IPS-15b (cell line): ENCODE measurements at regions not wholly inside any gene's neighbourhood (a gene's known extent, or its start where the extent isn't known, plus 50 kb on each side); places are given as distances from the start of the nearest gene placed in this dataset.
"Not testable (repeated sequence)": the region's sequence is repeated elsewhere in the genome, so short reads cannot be mapped to it uniquely, and the experiment has no call there.

Source experiments
- H3K27me3 ChIP-seq: one replicate; pipeline ENCODE4 v1.6.1; 2013; ENCODE audit warnings: low read length; ENCODE audit not compliant: control insufficient read depth, insufficient read depth
- H3K36me3 ChIP-seq: one replicate; pipeline ENCODE4 v1.6.1; 2013; ENCODE audit warnings: low read length; ENCODE audit not compliant: control insufficient read depth, insufficient read depth
- H3K4me1 ChIP-seq: one replicate; pipeline ENCODE4 v1.6.1; 2013; ENCODE audit warnings: mild to moderate bottlenecking, low read length; ENCODE audit not compliant: control insufficient read depth, insufficient read depth
- H3K4me3 ChIP-seq: one replicate; pipeline ENCODE4 v1.5.1; 2013; ENCODE audit warnings: low read depth, low read length
- H3K9ac ChIP-seq: one replicate; pipeline ENCODE4 v1.6.1; 2013; ENCODE audit warnings: low read depth, mild to moderate bottlenecking, low read length
- H3K9me3 ChIP-seq: one replicate; pipeline ENCODE4 v1.6.1; 2013; ENCODE audit warnings: mild to moderate bottlenecking, low read length; ENCODE audit not compliant: control insufficient read depth, insufficient read depth

- Histone ChIP-seq H3K4me3 (no peak overlapping the region), H3K9me3 (no peaks in the 10 kb centered on the region), H3K4me1 (no peaks in the 10 kb centered on the region), H3K9ac (no peak overlapping the region), H3K27me3 (no peaks in the 10 kb centered on the region), H3K36me3 (no peaks in the 10 kb centered on the region)
Observed at GRCh38 chr2:22043784-22044183, 920.0 kb downstream of the TDRD15 start.

- H3K9ac ChIP-seq: no peak overlapping the region
- H3K4me3 ChIP-seq: no peak overlapping the region
- H3K9me3 ChIP-seq: no peaks in the 10 kb centered on the region
- H3K27me3 ChIP-seq: no peaks in the 10 kb centered on the region
- no peaks in the 10 kb centered on the region for H3K36me3 ChIP-seq
- H3K4me1 ChIP-seq: no peaks in the 10 kb centered on the region
Observed at GRCh38 chr2:22055784-22056620, 932.2 kb downstream of the TDRD15 start.

- no peaks in the 10 kb centered on the region for H3K36me3 ChIP-seq
- no peak overlapping the region for H3K9ac ChIP-seq
- H3K4me1 ChIP-seq: no peaks in the 10 kb centered on the region
- H3K27me3 ChIP-seq: no peaks in the 10 kb centered on the region
- no peak overlapping the region for H3K4me3 ChIP-seq
- H3K9me3 ChIP-seq: no peaks in the 10 kb centered on the region
Observed at GRCh38 chr2:22056621-22057132, 932.9 kb downstream of the TDRD15 start.

GRCh38 chr2:22062679-22063078, 938.9 kb downstream of the TDRD15 start:
- no peaks in the 10 kb centered on the region for H3K9me3 ChIP-seq
- no peaks in the 10 kb centered on the region for H3K27me3 ChIP-seq
- no peak overlapping the region for H3K4me3 ChIP-seq
- H3K36me3 ChIP-seq: no peaks in the 10 kb centered on the region
- H3K4me1 ChIP-seq: no peaks in the 10 kb centered on the region
- no peak overlapping the region for H3K9ac ChIP-seq

- Histone ChIP-seq H3K9ac (no peak overlapping the region), H3K36me3 (no peaks in the 10 kb centered on the region), H3K9me3 (no peaks in the 10 kb centered on the region), H3K27me3 (no peaks in the 10 kb centered on the region), H3K4me3 (no peak overlapping the region), H3K4me1 (no peaks in the 10 kb centered on the region)
Observed at GRCh38 chr2:22076454-22076853, 952.7 kb downstream of the TDRD15 start.

- H3K4me3 ChIP-seq: no peak overlapping the region
- H3K9ac ChIP-seq: no peak overlapping the region
- no peaks in the 10 kb centered on the region for H3K36me3 ChIP-seq
Observed at GRCh38 chr2:22078701-22079100, 954.9 kb downstream of the TDRD15 start.

GRCh38 chr2:22079583-22079982, 955.8 kb downstream of the TDRD15 start:
- no peak overlapping the region for H3K4me3 ChIP-seq
- H3K9ac ChIP-seq: no peak overlapping the region
- H3K4me1 ChIP-seq: no peaks in the 10 kb centered on the region
- H3K27me3 ChIP-seq: no peaks in the 10 kb centered on the region
- H3K36me3 ChIP-seq: no peaks in the 10 kb centered on the region
- H3K9me3 ChIP-seq: no peaks in the 10 kb centered on the region

More at GRCh38 chr2:22078701-22079100, 954.9 kb downstream of the TDRD15 start:
- no peaks in the 10 kb centered on the region for H3K9me3 ChIP-seq
- H3K27me3 ChIP-seq: no peaks in the 10 kb centered on the region
- H3K4me1 ChIP-seq: no peaks in the 10 kb centered on the region

GRCh38 chr2:22086726-22087125, 963.0 kb downstream of the TDRD15 start:
- Histone ChIP-seq H3K4me1 (no peaks in the 10 kb centered on the region), H3K9ac (no peak overlapping the region), H3K36me3 (no peaks in the 10 kb centered on the region), H3K4me3 (no peak overlapping the region), H3K27me3 (no peaks in the 10 kb centered on the region), H3K9me3 (no peaks in the 10 kb centered on the region)

GRCh38 chr2:22103617-22104016, 979.8 kb downstream of the TDRD15 start:
- H3K4me3 ChIP-seq, H3K9ac ChIP-seq: not testable (repeated sequence)

GRCh38 chr2:22110244-22110651, 986.5 kb downstream of the TDRD15 start:
- Histone ChIP-seq H3K4me1 (no peaks in the 10 kb centered on the region), H3K4me3 (no peak overlapping the region), H3K27me3 (no peaks in the 10 kb centered on the region), H3K9me3 (no peaks in the 10 kb centered on the region), H3K36me3 (no peaks in the 10 kb centered on the region), H3K9ac (no peak overlapping the region)

More at GRCh38 chr2:22103617-22104016, 979.8 kb downstream of the TDRD15 start:
- not testable (repeated sequence) for H3K27me3 ChIP-seq, H3K9me3 ChIP-seq, H3K36me3 ChIP-seq, H3K4me1 ChIP-seq

- Histone ChIP-seq H3K4me3 (no peak overlapping the region), H3K9me3 (no peaks in the 10 kb centered on the region), H3K27me3 (no peaks in the 10 kb centered on the region), H3K9ac (no peak overlapping the region), H3K4me1 (no peaks in the 10 kb centered on the region), H3K36me3 (no peaks in the 10 kb centered on the region)
Observed at GRCh38 chr2:22124003-22124402, 1000.2 kb downstream of the TDRD15 start.

- no peak overlapping the region for H3K4me3 ChIP-seq
Observed at GRCh38 chr2:22126106-22126505, 1002.3 kb downstream of the TDRD15 start.

More at GRCh38 chr2:22126106-22126505, 1002.3 kb downstream of the TDRD15 start:
- no peaks in the 10 kb centered on the region for H3K4me1 ChIP-seq
- no peak overlapping the region for H3K9ac ChIP-seq
- H3K36me3 ChIP-seq: no peaks in the 10 kb centered on the region
- H3K9me3 ChIP-seq: no peaks in the 10 kb centered on the region
- H3K27me3 ChIP-seq: no peaks in the 10 kb centered on the region
